GM12872 (cell line): ENCODE measurements at regions not wholly inside any gene's neighbourhood (a gene's known extent, or its start where the extent isn't known, plus 50 kb on each side); places are given as distances from the start of the nearest gene placed in this dataset.

ENCODE experiments used
- CTCF ChIP-seq: IDR thresholded peaks from 3 replicates; pipeline ENCODE4 v1.5.1; 2011; ENCODE audit warnings: low read depth, mild to moderate bottlenecking, low read length, moderate library complexity; ENCODE audit not compliant: insufficient read depth

DNA sequence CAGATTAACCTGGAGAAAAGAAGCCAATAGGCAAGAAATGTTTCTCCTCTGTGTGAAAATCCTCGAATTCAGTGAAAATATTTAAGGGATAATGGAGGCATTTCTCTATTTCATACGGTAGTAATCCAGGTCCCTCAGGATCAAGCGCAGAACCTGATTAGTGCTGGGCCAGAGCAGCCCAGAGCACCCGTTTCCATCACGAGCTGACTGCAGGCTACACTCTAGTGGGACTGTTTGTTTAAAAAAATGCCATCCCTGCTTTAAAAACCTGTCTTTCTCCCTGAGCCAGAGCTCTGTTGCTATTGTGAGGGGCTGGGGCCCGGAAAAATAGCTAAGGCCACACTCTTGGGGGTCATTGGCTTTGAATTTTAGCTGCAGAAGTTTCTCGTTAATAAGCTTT is 223.2 kb upstream of the E2F8 start:
- no peak for TF ChIP-seq CTCF

DNA sequence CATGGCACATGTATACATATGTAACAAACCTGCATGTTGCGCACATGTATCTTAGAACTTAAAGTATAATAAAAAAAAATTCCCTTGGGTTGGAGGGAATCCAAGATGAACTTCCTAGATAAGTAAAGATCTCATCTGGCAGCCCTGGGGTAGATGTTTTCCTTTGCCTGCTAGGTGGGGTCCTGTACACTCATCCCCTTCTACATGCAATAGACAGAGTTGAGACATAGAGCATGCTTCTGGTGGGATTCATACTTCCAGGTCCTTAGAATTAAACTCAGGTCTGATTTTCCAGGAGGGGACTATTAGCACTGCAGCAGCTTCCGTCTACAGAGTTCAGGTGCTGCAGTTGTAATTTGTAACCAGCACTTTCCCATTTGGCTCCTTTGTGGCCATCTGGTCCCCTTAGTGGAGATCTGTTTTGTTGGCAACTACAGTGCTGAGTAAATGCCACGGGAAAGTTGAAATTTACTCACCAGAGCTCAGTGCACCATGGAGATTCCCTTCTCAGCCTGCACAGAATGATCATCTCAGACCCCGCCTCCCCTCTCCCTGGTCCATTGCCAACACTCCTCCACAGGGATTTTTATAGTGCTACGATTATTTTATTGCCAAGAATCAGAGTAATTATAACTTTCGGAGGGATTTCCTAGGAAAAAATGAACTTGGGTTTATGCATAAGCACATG is 220.1 kb upstream of the E2F8 start:
- no peak for TF ChIP-seq CTCF

DNA sequence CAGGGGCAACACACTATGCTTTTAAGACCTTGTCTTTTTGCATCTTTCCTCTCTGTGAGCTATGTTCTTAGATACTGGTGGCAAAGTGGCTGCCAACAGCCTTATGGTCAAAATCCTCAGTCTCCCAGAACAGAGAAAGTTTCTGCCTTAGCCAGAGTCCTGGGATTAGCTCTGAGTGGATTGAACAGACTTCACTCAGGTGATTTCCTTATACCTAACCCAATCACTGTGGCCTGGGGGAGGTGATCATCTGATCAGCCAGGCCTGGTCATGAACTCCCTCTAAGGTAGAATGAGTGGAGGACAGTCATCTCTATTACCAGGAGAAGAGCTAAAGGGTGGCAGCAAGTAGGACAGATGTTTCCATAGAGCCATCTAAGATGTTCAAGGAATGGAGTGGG is 218.5 kb upstream of the E2F8 start:
- no peak for TF ChIP-seq CTCF

GRCh38 chr11:19458721-19459120 is 218.0 kb upstream of the E2F8 start:
- TF ChIP-seq CTCF: no peak

- TF ChIP-seq CTCF: no peak
These were observed 217.5 kb upstream of the E2F8 start for GRCh38 chr11:19458231-19458630.

- no peak for TF ChIP-seq CTCF
These were observed 215.0 kb upstream of the E2F8 start for GRCh38 chr11:19455731-19456130.

DNA sequence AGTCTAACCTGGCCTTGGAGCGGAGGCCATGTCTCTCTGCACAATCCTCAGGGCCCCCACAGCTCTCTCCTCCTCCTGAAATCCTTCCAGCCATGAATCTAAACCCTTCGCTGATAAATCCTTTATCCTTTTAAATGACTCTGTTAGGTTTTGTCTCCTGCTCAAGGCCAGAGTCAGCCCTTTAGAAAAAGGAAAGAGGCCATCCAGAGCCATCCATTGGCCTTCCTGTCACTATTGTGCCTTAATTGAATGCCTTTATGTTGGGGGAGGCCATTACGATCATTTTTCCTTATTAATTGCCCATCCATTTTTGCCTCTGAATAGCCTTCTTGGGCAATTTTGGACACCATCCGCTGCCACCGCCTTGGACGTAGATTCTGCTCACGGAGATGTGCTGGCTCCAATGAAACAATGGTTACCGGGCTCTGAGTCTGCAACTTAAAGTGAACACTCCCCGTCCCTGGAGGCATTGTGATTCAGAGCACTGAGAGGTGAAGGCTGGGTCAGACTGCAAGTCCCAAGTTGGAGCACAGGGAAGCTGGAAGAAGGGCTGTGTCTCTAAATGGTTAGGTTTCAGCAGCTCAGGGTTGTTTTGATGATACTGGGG is 213.0 kb upstream of the E2F8 start:
- TF ChIP-seq CTCF: no peak

DNA sequence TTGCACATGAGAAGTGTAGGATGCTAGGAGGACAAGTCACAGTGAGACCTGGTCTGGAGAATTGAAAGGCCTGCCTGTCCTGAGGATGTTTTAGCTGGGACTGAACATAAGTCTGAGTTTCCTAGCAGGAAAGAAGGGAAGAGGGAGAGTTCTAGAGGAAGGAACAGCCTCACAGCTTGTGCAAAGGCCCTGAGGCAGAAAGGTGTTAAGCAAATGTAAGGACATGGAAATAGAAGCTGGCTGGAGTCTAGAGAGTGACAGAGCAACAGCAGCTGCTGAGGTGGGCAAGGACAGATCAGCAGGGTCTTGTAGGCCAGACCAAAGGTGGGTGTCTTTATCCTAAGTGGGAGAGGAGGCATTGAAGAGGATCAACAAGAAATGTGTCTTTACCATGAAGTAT is 210.9 kb upstream of the E2F8 start:
- no peak for TF ChIP-seq CTCF
